ENCODE measurements at regions not wholly inside any gene's neighbourhood (a gene's known extent, or its start where the extent isn't known, plus 50 kb on each side); places are given as distances from the start of the nearest gene placed in this dataset.

- TF ChIP-seq CTCF (IDR thresholded peaks at IDR 0.05; ENCODE audit: insufficient read depth, low read length, poor library complexity, severe bottlenecking) (no peak), EZH2phosphoT487 (conservative IDR thresholded peaks at IDR 0.05; ENCODE audit: low read length) (no peak)
These were observed 875.5 kb upstream of the SORCS1 start for GRCh38 chr10:108039821-108040584.
